ENCODE measurements at regions not wholly inside any gene's neighbourhood (a gene's known extent, or its start where the extent isn't known, plus 50 kb on each side); places are given as distances from the start of the nearest gene placed in this dataset.

- H3K4me3 ChIP-seq (ENCODE audit: low read length) = no peak overlapping the region
- DNase-seq (ENCODE audit: low read depth) = no peak
- TF ChIP-seq CTCF (conservative IDR thresholded peaks at IDR 0.05; ENCODE audit: low read length) = no peak
These were observed 497.8 kb downstream of the FOXO1 start for GRCh38 chr13:40168425-40169166.

- no peak overlapping the region for H3K4me3 ChIP-seq (ENCODE audit: low read length)
- DNase-seq (ENCODE audit: low read depth) = no peak
- no peak for TF ChIP-seq CTCF (conservative IDR thresholded peaks at IDR 0.05; ENCODE audit: low read length)
These were observed 497.0 kb downstream of the FOXO1 start for GRCh38 chr13:40169476-40169875.

- no peak overlapping the region for H3K4me3 ChIP-seq (ENCODE audit: low read length)
- TF ChIP-seq CTCF (conservative IDR thresholded peaks at IDR 0.05; ENCODE audit: low read length) = no peak
- DNase-seq (ENCODE audit: low read depth) = no peak
These were observed 496.4 kb downstream of the FOXO1 start for GRCh38 chr13:40170091-40170490.

GRCh38 chr13:40170982-40171381, 495.5 kb downstream of the FOXO1 start:
- no peak for DNase-seq (ENCODE audit: low read depth)
- no peak for TF ChIP-seq CTCF (conservative IDR thresholded peaks at IDR 0.05; ENCODE audit: low read length)
- no peak overlapping the region for H3K4me3 ChIP-seq (ENCODE audit: low read length)

- no peak for TF ChIP-seq CTCF (conservative IDR thresholded peaks at IDR 0.05; ENCODE audit: low read length)
- no peak overlapping the region for H3K4me3 ChIP-seq (ENCODE audit: low read length)
- no peak for DNase-seq (ENCODE audit: low read depth)
These were observed 494.9 kb downstream of the FOXO1 start for GRCh38 chr13:40171566-40171965.

GRCh38 chr13:40172149-40172591, 494.3 kb downstream of the FOXO1 start:
- no peak for TF ChIP-seq CTCF (conservative IDR thresholded peaks at IDR 0.05; ENCODE audit: low read length)
- H3K4me3 ChIP-seq (ENCODE audit: low read length) = no peak overlapping the region
- DNase-seq (ENCODE audit: low read depth) = no peak

GRCh38 chr13:40172878-40173277, 493.6 kb downstream of the FOXO1 start:
- no peak overlapping the region for H3K4me3 ChIP-seq (ENCODE audit: low read length)
- no peak for DNase-seq (ENCODE audit: low read depth)

More at GRCh38 chr13:40172878-40173277, 493.6 kb downstream of the FOXO1 start:
- TF ChIP-seq CTCF (conservative IDR thresholded peaks at IDR 0.05; ENCODE audit: low read length) = no peak

Measured in AG10803 (cell line).